SKM-1 (cell line): ENCODE measurements at regions not wholly inside any gene's neighbourhood (a gene's known extent, or its start where the extent isn't known, plus 50 kb on each side); places are given as distances from the start of the nearest gene placed in this dataset.
A peak's percentile ranks its signal among the peaks of the same experiment; 100 is the strongest.

Experiments used
- DNase-seq: peaks from one replicate; lab custom pipeline; 2025; ENCODE audit not compliant: unreplicated experiment; lab: John Stamatoyannopoulos, UW

DNA sequence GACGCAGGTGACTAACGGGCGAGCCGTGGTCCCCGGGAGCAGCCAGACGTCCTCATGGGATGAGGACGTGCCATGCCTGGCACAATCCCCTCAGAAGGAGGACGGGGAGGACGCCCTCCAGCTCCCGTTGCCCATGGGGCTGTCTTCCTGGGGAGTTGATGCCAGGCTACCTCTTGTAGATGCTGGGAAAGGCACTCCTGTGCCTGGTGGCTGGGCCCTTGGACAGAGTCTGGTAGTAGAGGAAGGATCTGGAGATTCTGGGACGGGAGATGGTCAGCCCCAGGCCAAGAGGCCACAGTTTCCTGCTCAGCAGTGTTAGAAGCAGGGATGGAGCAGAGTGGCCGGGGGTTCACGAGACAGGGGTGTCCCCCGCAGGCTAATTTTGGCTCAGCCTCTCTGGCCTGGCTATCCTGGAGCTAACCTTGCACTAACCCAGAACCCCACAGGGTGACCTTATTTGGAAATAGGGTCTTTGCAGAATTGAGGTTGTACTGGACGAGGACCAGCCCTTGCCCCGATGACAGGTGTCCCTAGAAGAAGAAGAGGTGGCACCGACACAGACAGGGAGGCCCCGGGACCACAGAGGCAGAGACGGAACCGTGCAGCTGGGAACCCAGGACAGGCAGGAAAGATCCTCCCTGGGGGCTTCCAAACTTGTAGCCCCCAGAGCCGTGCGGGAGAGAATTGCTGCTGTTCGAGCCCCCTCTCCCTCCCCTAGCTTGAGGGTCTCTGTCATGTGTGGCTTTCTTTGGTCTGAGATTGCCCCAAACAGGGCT, 50.1 kb upstream of the ADRA2C start:
- no peak for DNase-seq

DNA sequence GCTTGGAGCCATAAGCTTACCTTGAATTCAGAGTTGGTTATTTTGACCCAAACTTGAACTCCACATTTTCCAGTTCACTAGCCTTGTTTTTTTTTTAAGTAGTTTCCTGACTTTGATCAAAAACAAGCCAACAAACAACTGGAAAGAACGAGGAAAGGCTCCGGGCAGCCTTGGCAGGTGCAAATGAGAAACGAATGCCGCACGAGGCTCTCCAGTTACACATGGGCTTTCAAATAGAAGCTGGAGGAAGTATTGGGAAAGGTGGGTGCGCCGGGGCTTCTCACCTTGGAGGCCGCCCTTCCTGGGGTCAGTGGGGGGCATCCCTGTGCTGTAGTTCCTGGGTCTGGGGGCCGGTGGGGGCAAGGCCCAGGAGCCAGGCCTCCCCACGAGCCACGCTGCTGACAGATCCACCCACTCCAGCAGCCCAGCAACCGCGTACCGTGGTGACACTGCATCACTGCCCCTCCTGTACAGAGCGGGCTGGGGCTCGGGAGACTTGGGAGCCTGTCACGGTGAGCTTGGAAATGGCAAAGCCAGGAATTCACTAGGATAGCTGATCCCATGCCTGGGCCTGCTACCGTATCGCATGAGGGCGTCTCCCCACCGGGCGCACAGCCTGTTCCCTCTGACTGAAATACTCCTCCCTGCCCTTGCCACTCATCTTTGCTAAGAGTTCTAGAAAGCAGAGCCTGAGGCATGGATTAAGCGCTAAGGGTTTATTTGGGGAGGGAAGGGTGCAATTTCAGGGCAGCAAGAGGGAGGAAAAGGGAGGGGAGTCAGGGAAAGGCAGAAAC, 50.9 kb upstream of the ADRA2C start:
- DNase-seq = no peak

DNA sequence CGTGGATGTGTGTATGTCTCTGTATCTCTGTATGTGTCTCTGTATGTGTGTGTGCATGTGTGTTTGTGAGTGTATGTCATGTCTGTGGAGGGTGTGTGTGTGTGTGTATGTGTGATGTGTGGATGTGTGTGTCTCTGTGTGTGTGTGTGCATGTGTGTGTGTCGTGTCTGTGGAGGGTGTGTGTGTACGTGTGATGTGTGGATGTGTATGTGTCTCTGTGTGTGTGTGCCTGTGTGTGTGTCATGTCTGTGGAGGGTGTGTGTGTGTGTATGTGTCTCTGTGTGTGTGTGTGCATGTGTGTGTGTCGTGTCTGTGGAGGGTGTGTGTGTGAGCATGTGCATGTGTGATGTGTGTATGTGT, 51.6 kb upstream of the ADRA2C start:
- no peak for DNase-seq

DNA sequence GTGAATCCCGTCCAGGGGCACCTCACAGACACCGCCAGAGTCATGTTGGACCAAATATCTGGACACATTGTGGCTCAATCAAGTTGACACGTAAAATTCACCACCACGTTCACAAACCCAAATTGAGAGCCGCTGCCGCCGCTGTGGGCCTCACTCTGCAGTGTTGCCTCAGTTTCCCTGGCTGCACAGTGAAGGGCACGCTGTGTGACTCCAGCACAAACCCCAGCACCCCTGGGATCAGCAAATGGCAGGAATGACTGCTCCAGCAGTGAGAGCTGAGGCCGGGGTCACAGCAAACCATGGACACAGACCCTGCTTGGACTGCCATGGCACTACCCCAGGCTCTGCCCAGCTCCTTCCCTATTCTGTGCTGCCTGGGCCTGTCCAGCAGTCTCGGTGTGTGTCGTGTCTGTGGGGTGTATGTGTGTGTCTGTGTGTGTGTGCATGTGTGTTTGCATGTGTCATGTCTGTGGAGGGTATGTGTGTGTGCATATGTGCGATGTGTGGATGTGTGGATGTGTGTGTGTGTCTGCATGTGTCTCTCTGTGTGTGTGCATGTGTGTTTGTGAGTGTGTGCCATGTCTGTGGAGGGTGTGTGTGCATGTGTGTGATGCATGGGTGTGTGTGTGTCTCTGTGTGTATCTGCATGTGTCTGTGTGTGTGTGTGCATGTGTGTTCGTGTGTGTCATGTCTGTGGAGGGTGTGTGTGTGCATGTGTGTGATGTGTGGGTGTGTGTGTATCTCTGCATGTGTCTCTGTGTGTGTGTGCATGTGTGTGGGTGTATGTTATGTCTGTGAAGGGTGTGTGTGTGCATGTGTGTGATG, 52.2 kb upstream of the ADRA2C start:
- no peak for DNase-seq

DNA sequence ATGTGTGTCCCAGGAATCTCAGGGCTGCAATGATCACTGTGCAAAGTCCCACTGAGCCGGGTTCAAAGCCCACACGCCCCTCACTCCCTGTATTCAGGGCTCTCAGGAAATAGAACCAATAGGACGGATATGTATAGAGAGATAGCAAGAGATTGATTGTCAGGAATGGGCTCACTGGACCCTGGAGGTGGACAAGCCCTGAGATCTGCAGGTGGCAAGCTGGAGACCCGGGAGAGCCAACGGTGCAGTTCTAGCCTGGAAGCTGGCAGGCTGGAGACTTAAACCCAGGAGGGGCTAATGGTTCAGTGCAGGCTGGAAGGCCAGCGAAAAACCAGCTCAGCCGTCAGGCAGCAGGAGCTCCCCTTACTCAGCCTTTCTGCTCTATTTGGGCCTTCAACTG, 52.8 kb upstream of the ADRA2C start:
- DNase-seq = no peak

DNA sequence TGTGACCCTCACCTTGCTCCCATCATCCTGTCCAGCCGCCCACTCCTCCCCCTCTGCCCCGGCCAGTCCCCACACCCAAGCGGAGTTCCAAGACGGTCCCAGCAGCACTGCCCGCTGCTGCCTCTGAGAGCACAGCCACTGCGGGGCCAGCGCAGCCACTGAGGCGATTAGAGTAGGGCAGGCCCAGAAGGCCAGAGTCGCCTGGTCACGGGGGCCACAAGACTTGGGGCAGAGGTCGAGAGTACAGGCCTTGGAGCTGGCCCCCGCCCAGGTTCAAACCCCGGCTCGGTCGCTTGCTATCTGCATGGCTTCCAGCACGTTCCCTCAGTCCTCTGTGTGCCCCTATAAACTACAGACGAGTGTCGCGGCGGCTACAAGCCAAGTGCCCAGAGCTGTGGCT, 53.2 kb upstream of the ADRA2C start:
- DNase-seq = no peak

DNA sequence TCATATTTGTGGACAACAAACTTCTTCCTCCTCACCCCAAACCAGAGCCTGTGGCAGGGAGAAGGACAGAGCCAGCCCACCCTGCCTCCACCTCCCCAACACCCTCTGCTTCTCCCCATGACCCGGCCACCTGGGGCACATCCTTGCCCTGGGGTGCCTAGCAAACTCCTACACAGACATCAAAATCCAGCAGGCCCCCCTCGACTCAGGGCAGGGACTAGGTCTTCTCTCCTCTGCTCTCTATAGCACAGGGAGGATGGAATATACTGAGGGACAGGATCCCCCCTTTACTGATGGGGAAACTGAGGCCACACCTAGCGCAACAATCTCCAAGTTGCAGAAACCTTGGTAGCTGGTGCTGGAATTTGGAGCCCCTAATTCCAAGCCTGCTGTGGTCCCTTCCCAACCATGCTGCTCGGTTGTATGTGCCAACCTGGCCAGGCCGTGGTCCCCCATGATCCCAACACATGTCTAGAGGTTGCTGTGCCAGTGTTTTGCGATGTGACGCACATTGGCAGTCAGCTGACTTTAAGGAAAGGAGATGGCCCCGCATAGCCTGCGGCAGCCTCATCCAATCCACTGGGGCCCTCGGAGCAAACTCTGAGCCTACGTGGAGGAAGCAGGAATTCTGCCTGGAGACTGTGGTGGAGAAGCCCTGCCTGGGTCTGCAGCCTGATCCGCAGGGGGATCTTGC, 53.9 kb upstream of the ADRA2C start:
- DNase-seq = no peak

DNA sequence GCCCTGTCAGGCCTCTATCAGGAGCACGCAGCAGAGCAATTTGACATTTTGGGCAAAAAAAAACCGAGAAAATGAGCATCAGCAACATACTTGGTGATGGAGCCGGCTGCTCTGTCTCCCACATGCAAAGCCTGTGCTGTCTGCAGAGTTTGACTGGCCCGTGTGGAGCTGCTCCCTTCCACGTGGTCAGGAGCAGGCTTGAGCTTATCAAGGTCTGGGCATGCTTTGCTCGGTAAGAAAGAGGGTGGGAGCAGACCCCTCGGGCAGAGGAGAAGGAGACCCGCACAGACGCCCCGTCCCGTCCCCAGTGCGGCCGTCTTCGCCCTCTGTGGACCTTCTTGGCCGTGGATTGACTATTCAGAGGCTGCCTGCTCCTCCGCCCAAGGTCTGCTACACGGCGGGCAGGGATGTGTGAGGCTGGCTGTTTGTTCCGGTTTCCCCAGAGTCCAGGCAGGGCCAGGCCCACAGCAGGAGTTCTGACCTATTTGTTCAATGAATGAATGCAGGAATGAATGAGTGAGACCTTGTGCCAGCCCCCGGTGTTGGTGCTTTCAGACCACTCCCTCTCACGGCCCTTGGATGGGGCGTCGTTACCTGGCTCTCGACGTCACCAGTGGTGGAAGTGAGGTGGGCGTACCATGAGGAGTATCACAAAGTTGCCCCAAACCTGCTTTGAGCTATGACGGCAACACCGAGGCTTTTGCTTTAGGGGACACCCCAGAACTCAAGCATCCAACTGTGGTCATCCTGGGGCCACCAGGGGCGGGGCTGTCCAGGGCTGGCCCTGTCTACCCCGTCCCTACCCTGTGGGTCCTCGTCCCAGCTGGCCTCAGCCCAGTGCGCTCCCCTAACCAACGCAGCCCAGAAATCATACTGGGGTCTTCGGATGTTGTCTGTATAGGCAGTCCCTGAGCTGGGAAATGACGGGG, 54.7 kb upstream of the ADRA2C start:
- no peak for DNase-seq

DNA sequence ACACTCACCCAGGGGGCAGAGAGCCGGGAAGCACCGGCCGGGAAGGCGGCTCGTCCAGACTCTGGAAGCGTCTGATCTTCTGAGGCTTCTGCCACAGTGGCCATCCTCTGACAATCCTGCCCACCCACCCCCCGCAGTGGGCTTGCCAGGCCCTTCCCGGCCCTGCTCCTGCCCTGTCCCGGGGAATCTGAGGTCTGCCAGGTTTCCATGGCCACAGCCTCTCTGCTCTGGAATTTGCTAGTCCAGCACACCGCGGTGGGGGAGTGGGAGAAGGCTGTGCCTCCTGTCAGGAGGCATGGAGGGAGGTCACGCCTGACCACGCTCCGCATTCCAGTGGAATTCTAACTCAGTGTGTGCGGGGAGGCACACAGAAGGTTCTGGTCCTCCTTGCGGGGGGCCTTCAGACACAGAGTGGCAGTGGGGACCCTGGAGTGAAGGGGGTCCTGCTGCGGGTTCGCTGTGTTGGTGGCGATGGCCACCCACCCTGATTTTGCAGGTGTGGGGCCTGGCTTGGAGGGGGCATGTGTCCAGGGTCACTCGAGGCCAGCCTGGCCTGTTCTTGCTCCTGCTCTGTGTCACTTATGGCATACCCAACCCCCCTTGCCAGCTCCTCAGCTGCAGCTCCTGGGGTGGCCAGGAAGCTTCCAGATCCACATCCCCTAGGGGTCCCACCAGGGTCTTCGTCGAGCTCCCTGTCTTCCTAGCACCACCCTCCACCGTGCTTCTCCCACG, 55.6 kb upstream of the ADRA2C start:
- no peak for DNase-seq

DNA sequence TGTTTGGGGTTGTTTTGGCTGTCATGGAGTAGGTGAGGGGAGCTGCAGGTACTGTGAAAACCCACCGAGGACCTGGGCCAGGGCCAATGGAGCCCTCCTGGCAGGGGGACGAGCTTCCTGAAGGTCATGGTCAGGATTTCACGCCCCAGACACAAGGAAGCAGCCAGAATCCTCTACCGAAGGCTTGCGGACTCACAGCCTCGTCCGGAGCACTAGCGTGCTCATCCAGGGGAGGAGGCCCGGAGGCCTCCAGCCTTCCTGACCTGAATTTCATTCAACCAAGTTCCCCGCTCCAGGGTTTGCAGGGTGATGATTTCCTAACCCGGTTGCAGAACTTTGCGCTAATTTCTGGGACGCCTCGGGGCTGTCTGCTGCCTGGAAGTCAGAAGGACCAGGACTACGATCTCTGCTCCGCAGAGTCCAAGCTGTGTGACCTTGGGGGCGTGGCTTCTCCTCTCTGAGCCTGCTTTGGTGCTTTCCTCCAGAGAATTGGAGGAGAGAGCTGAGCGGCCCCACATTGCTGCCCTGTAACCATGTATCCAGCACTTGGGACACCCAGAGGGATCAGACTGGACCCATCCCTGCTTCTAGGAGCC, 56.2 kb upstream of the ADRA2C start:
- no peak for DNase-seq

DNA sequence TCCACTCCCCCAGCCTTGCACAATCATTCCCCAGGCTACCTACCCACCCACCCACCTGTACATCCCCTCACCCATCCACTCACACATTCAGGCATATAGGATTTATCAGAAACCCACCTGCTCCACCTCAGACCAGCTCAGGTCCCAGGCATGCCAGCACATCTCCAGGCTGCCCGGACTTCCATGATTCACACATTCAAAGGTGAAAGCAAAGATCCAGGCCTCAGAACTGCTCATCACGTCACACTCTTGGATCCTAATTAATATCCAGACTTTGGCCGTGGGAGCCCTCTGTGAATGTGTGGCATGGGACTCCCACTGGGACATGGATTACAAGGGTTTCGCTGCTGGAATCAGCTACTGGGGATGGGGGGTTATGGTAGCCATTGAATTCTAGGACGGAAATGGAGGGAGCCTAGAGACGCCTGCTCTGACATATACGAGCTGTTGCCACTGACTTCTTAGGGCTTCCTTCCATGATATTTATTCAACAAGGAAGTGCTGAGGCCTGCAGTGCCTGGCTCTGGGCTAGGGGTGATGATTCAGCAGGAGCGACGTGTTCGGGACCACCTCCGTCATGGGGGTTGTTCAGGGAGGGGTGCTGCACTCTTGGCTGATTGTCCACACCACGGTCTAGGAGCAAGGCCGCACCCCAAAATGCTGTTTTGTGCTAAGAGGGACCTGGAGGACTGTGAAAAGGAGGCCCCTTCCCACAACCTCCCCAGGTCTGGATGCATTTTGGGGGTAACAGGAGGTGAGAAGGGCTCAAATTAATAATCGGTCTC, 56.9 kb upstream of the ADRA2C start:
- DNase-seq = no peak

DNA sequence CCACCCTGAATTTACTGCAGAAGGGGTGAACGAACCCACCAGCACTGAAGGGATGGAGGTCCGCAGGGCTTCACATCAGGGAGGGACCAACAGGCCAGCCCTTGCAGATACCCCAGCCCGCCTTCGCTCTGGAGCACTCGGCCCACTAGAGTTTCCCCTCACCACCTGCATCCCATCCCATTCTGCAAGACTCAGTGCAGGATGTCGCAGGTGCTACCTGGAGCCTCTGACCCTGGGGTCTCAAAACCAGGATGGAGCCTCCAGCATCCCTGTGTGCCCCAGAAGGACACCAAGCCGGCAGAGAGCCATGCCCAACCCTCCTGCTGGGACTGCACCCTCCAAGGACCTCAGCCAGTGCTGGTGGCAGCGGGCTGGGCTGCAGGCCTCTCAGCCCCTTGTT, 57.6 kb upstream of the ADRA2C start:
- DNase-seq = no peak

DNA sequence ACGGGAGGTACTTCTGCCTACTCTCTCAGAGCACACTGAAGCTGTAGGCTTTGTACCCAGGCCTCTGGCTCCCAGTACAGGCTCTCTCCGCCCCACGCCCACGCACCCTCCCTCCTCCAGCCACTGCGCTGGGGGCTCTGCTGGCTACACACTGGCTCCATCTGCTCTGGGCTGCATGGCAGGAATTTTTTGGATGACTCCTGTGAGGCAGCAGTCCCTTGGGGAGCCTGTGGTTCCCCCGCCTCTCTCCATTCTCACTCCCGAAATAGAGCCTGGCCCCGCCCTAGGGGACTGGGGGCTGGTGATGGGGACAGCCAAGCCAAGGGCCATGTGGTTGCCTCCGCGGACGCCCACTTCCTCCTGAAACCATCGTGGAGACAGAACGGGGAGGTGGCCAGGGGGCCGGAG, 58.1 kb upstream of the ADRA2C start:
- peak; percentile 70 for DNase-seq

DNA sequence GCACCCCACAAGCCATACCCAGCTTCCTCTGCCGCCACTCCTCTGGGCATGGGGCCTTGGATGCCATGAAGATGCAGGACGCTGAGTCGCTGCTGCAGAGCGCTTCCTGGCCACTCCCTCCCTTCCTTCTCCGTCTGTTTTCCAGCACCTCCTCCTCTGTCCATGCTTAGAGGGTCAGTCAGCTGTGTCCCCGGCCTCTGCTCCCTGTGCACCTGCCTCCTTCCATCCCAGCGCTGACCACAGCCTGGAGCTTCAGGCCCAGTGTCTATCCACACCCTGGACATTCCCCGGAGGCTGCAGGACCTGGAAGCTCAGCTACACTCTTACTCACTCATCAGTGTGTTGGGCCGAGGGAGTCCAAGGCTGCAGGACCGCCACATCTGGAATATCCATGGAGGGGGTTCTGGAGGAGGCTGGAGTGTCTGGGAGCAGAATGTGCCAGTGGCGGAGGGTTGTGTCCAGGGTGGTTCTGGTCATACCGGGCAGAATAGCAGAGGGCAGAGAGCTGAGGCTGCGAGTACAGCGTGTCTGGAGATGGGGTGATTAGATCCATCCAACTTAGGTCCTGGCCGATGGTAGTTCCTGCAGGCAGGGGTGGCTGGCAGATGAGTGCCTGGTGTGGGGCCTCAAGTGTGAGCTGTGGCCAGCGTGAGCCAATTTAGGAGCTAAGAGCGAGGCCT, 58.6 kb upstream of the ADRA2C start:
- DNase-seq = peak; percentile 38

DNA sequence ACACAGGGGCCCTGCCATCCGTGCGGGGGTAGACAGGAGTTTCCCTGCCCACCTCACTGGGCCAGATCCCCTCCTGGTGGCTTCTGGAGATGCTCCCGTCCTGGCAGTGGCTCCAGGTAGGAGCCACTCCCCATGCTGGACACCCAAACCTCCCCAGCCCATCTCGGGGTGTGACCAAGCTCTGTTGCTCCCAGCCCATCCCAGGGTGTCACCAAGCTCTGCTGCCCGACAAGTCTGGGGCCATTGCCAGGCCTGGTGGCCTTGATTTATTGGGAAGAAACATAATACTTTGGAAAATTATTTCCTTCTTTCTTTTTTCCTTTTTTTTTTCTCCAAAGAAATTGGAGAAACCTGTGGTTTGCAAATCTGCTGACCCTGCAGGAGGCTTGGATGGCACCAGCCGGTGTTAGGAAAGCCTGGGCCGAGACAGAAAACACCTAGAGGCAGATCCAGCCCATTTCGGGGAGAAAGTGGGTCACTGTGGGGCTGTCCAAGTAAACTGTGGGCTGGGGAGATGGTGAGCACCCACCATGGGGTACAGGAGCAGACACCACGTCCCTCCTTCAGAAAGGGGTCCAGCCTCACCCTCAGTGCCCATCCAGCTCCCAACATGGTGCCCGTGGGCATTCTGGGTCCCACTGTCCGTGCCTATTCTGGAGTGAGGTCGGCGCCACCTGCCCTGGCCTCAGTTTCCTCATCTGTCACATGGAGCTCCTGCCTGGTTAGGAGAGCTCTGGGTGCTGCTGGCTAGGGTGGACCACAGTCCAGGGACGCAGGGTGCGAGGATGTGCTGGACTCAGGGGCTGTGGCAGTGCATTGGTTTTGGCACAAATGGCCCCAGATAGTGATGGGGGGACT, 59.4 kb upstream of the ADRA2C start:
- DNase-seq = no peak

DNA sequence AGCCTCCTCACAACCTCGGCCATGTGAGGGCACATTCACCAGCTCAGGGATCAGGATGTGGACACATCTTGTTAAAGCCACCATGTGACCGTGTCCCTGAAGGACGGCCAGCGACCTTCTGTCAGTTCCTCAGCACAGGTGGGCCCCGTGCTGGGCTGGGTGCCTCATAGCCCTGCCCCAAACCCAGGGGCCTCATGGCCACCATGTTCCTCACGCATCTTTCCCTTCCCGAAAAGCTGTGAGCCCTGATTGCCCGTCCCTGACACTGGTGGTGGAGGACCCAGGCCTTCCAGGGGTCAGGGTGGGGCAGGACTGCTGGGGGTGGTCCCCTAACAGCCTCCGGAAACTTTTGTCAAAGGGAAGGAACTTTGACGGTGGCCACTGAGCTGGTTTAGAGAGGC, 60.1 kb upstream of the ADRA2C start:
- DNase-seq = no peak
